ENCODE measurements at regions not wholly inside any gene's neighbourhood (a gene's known extent, or its start where the extent isn't known, plus 50 kb on each side); places are given as distances from the start of the nearest gene placed in this dataset.

GRCh38 chr9:88782931-88783710 lies 208.1 kb upstream of the S1PR3 start:
- no peak for DNase-seq
- H3K27me3 ChIP-seq (ENCODE audit: insufficient read depth) = no peaks in the 10 kb centered on the region
- H4K20me1 ChIP-seq (ENCODE audit: insufficient read depth) = no peaks in the 10 kb centered on the region
- no peak overlapping the region for H2AFZ ChIP-seq (ENCODE audit: low read depth)
- H3K79me2 ChIP-seq (ENCODE audit: insufficient read depth) = no peaks in the 10 kb centered on the region
- H3K9me3 ChIP-seq = no peaks in the 10 kb centered on the region
- no peak overlapping the region for H3K4me3 ChIP-seq (ENCODE audit: low read depth in 2 of 2, low read length in 1 of 2)
- TF ChIP-seq EP300 (IDR thresholded peaks at IDR 0.05; ENCODE audit: borderline replicate concordance in 1 of 2, low read depth in 1 of 2, low read length in 1 of 2) (no peak), PBX3 (IDR thresholded peaks at IDR 0.05) (peak; percentile 54), CTCF (IDR thresholded peaks at IDR 0.05) (no peak), RAD21 (IDR thresholded peaks at IDR 0.05; ENCODE audit: low read length) (no peak), GABPA (IDR thresholded peaks at IDR 0.05; ENCODE audit: low read depth) (no peak), MXI1 (IDR thresholded peaks at IDR 0.05; ENCODE audit: low read depth, low read length) (no peak), TEAD4 (IDR thresholded peaks at IDR 0.05; ENCODE audit: borderline replicate concordance, insufficient read depth) (no peak), GATA2 (CRISPR knock-in tag; IDR thresholded peaks at IDR 0.05) (no peak), JUND (IDR thresholded peaks at IDR 0.05) (peak; percentile 11; the same call in 1 of the 2 replicates), REST (IDR thresholded peaks at IDR 0.05; ENCODE audit: low read depth, low read length) (no peak), SMC3 (IDR thresholded peaks at IDR 0.05; ENCODE audit: low read depth, low read length) (no peak), RFX5 (IDR thresholded peaks at IDR 0.05; ENCODE audit: low read length) (no peak), RXRA (IDR thresholded peaks at IDR 0.05; ENCODE audit: borderline replicate concordance, low read depth) (no peak)
- H3K4me1 ChIP-seq (ENCODE audit: control insufficient read depth in 1 of 2, insufficient read depth in 2 of 2, low read depth in 1 of 2, low read length in 1 of 2) = peaks cover 17 to 20% of the 10 kb centered on the region in 2 experiments; a peak in 3 of 4 replicates
- CTCF ChIA-PET = interaction anchor here (1.2 to 1.7 kb wide), 3 partner anchors 11 to 218 kb away, joined by 3 to 5 read pairs (median 3); no protein-coding TSS in a partner anchor
- no peaks in the 10 kb centered on the region for H3K36me3 ChIP-seq (replicated peaks in 1 of 2; ENCODE audit: control insufficient read depth in 1 of 2, insufficient read depth in 2 of 2, low read length in 1 of 2)
- H3F3A ChIP-seq (replicated peaks; ENCODE audit: insufficient read depth) = no peaks in the 10 kb centered on the region
- H3K4me2 ChIP-seq = no peak overlapping the region
- no peak overlapping the region for H3K27ac ChIP-seq (ENCODE audit: low read depth in 2 of 2, low read length in 1 of 2)
- 88% methylated on average over 10 of the region's 10 CpGs for WGBS (ENCODE audit: low lambda C conversion rate)
- no peaks in the 10 kb centered on the region for H3K9me2 ChIP-seq
- no peak overlapping the region for H3K9ac ChIP-seq
- POLR2A ChIA-PET = no interaction called here
